Brain pericyte (primary cell): ENCODE measurements at regions not wholly inside any gene's neighbourhood (a gene's known extent, or its start where the extent isn't known, plus 50 kb on each side); places are given as distances from the start of the nearest gene placed in this dataset.

Source experiments
- DNase-seq: peaks from one replicate; pipeline ENCODE4 v3.0.0-alpha.2; 2012; ENCODE audit warnings: low read depth, low spot score

DNA sequence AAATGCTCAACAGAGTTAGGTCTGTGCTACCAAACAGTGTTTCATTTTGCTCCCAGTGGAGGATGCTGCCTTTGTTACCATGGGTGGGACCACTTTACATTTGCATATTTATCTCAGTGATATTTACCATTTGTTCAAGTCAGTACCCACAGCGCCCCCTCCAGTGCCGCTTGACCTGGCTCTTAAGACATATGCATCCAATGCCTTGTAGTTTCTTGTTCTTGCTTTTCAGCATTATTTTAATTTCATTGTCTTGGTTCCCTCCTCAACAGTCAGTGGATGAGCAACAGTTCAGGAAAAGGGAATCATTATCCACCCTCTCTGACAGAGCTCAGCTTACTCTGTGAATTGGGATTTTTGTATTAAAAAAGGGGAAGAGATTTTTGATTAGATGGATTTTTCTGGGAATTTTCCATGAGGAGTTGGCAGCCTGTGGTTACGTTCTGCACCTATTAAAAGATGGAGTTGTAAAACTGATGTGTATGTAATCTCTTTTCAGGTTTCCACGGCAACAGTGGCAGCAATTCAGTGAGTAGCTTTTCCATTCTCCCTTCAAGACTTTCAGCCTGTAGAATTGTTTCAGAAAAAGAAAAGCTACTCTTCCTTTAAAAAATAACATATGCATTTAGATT lies 240.5 kb upstream of the DAAM1 start:
- DNase-seq = no peak

GRCh38 chr14:58950555-58950954 lies 237.9 kb upstream of the DAAM1 start:
- no peak for DNase-seq

GRCh38 chr14:58951143-58951542 lies 237.3 kb upstream of the DAAM1 start:
- no peak for DNase-seq

DNA sequence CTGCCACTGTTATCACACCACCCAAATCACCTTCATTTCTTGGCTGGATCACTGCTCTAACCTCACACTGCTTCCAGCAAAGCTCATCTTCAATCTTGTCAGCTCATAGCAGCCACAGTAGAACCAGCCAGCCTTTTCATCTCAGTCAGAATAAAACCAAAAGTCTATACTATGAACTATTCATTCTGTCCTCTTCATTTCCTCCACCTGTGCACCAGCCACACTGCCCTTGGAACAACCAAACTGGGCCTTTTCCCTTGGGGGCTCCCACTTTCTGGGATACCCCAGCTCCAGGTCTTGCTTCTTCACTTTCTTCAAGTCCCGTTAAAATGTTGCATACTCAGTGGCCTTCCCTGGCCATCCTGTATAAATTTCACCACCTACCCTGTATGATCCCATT lies 234.4 kb upstream of the DAAM1 start:
- DNase-seq = no peak

DNA sequence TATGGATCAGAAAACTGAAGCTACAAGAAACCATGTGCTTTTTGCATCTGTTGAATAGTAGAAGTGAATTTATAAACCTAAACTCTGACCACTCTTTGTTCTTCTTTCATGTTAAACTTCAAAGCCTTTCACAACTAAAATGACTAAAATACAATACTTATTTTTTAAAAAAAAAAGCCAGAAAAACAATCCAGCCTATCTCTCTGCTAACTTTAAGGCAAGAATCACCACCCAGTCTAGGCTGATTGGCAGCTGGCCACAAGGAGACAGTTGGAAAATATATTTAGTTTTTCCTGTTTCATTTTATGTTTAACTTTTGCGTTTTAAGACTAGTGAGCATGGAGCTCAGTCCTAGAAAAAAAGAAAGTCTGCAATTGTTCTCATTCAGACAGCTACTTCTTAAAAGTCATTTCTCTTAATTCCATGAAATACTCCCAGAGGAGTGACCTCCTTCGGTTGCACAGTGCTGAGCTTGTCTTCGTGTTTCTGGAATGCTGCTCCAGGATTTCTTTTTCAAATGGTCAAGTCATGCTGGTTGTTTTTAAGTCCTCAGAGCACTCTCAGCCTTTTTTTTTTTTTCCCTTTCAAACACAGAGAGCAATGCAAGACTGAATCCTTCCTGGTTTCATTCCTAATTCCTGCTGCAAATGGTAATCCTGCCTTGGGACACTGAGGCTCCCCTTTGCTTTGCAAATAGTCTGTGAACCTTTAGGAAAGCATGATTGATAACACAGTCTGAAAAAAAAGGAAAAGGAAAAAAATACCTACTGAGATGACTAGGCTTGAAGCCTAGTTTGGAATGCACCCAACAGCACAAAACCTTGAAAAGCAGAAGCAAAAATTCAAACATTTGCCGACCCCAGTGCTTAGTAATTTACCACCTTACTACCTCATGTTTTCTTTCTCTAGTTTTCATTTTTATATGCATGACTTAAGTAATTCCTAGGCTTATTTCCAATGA lies 233.3 kb upstream of the DAAM1 start:
- no peak for DNase-seq

DNA sequence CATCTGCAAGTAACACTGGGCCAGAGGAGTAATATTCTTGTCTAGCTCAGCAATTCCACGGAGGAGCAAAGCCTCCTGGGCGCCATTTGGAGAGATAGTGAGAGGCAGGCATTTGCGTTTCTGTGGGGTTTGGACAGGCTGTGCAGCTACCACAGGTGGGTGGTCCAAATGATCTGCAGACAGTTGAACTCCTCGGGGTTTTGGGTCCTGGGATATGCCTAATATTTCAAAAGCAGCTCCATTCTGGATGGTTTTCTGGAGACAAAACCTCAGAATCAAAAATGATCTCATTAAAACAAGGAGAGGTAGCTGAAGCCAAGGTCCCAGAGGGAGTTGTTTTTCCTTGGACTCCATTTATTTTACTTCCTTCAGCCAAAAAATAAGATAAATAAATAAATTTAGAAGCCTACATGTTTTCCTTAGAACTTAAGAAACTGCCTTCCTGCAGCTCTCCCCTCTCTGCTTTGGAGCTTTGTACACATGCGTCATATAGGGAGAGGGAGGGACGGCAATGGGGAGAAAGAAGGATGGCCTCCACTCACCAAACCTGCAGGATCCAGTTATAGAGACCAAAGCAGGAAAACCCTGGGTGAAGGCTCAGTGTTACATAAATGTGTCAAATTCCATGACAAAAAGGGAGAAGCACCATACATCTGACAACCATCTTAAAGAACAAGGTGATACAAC lies 227.3 kb upstream of the DAAM1 start:
- no peak for DNase-seq

- DNase-seq = no peak
These were observed 224.4 kb upstream of the DAAM1 start for GRCh38 chr14:58963873-58964597.

GRCh38 chr14:58964598-58964928 lies 223.9 kb upstream of the DAAM1 start:
- DNase-seq = no peak

DNA sequence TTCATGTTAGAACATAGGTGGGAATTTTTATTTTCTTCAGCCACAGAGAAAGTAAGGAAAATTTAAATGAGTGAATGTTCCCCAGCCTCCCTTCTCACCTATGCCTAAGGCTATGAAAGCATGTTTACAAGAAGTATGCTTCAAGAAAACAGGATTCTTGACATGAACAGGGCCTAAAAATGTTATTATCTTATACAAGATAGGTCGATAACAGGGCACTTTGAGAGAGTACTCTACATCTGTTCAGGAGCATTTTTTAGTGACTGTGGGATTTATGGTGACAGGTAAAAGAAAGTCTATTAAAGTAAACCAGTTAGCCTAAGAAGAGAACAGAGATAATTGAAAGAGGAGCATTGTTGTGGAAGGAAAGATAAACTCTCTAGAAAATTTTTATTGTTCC lies 222.9 kb upstream of the DAAM1 start:
- DNase-seq = no peak

GRCh38 chr14:58966997-58967396 lies 221.5 kb upstream of the DAAM1 start:
- DNase-seq = no peak

DNA sequence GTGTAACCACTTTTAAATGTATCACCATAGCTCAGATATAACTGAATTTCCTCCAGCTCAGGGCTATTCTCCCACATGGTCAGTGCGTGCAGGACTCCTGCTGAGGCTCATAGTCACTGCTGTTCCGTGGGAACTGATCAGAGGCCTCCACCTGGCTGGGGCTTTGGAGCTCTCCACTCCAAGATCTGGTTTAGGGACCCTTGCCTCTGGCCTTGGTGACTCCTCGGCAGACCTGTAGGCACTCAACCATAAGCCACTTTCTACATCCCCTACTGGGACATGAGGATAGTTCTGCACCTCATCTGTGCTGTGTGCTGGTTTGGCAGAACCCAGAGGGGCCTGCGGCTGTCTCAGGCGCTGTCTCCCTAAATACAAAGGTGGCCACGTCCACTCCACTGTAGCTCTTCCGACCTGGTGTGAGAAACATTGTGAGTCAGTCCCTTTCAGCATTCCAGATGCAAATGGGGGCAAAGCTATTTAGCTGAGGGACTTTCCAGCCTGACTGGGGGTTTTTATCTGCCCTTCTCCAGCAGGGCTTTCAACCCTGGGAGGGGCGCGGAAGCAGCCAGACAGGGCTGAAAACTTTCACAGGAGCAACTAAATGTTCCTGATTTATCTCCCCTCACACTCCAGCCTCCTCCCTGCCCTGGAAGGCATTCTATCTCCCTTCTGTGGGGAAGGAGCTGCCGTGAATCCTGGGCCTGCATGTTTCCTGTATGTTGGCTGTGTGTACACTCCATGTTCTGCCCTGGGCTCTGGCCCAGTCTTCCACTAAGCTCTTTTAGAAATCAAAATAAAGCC lies 218.3 kb upstream of the DAAM1 start:
- no peak for DNase-seq

DNA sequence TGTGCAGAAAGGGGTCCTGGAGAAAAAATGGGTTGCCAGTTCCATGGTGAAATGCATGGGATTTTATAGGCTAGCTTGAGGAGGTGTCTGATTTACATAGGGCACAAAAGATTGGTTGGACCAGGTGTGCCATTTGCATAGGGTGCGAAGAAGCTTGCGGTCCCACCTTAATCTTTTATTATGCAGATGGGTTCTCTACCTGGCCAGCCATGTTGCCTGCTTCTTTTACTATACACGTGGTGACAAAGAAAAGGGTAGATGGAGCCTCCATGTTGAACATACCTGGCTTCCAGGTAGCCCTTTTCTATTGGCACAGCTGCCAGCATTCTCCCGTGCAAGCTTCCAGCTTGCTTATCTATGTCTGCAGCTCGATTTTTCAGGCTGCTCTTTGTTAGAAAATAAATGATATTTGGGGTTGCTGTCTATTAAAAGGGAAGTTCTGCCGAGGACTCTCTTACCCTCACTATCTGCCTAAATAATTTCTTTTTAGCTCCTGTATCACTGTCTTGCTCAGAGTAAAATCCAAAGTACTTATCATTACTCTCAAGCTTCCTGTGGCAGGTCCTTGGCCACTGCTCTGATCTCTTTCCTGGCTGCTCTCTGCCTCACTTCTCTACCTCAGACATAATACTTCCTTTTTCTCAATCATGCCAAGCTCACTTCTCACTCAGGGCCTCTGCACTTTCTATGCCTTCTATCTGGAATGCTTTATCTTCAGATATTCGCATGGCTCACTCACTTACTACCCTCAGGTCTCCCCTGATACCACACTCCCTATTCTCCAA lies 216.0 kb upstream of the DAAM1 start:
- no peak for DNase-seq

GRCh38 chr14:58977366-58977765 lies 211.1 kb upstream of the DAAM1 start:
- DNase-seq = no peak

DNA sequence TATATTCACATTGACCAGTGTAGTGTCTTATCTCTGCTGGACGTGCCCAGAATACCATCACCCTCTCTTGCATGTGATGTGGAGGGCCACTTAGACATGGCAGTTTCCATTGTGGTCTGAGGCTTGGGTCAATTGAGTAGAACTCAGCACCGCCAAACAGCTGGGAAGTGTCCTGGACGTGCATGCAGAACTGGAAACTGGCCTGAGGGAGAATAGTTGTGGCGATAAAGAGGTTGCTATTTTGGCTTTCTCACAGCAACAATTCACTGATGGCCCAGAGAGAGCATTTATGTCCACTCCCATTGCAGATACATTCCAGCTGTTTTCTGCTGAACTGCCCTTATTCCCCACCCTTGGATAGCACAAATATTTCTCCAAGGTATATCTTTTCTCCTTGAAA lies 210.1 kb upstream of the DAAM1 start:
- DNase-seq = no peak

GRCh38 chr14:58979325-58979724 lies 209.1 kb upstream of the DAAM1 start:
- no peak for DNase-seq

DNA sequence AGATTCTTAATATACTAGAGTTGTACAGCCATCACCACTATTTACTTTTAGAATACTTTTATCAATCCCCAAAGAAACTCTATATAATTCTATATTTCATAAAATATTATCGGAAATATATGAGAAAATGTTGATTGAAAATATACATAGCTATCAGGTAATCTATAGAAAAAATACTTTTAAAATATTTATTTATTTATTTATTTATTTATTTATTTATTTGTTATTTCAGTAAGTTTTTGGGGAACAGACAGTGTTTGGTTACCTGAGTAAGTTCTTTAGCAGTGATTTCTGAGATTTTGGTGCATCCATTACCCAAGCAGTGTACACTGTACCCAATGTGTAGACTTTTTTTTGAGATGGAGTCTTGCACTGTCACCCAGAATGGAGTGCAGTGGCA lies 206.6 kb upstream of the DAAM1 start:
- no peak for DNase-seq

- no peak for DNase-seq
These were observed 202.7 kb upstream of the DAAM1 start for GRCh38 chr14:58985786-58986185.

DNA sequence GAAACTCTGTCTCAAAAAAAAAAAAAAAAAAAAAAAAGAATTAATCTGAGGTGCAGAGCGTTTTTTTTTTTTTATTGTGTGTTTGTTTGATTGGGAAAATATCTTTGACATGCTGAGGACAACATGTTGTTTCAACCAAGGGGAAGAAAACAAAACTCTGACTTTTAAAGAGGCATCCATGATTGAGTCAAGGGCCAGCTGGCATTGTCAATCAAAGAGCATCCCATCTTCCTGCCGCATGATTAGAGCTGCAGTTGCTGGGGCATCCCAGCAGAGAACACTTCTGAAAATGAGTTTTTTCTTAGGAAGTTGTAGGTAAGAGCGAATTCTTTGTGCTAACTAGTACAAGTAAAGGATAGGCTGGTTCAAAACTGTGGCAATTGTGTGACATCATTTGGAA lies 200.9 kb upstream of the DAAM1 start:
- no peak for DNase-seq

DNA sequence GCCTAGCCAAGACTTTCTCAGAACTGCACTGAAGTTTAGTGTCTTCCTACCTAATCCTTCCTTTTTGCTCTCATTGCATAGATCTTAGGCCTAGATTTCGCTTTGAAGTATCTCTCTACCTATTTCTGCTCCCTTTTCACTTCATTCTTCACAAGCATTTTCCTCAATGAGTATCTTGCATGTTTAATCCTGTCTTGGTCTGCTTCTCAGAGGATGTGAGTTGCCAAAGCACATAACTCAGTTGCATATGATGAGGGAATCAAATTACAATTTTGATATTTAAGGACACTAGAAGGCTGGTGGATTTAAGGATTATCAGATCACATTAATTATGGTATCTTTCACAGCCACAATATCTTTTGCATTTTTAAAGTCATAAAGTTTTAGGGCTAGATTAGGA lies 195.5 kb upstream of the DAAM1 start:
- DNase-seq = no peak

GRCh38 chr14:58994130-58994529 lies 194.3 kb upstream of the DAAM1 start:
- DNase-seq = no peak
